GM12864 (cell line): ENCODE measurements at regions not wholly inside any gene's neighbourhood (a gene's known extent, or its start where the extent isn't known, plus 50 kb on each side); places are given as distances from the start of the nearest gene placed in this dataset.
"Not testable (repeated sequence)": the region's sequence is repeated elsewhere in the genome, so short reads cannot be mapped to it uniquely, and the experiment has no call there.

ENCODE experiments used
- DNase-seq: peaks from one replicate; pipeline ENCODE4 v3.0.0-alpha.2; 2011; ENCODE audit warnings: low read depth
- H3K4me3 ChIP-seq: 2 replicates; pipeline ENCODE4 v1.5.1; 2011; ENCODE audit warnings: mild to moderate bottlenecking, low read depth, low read length, control low read depth

DNA sequence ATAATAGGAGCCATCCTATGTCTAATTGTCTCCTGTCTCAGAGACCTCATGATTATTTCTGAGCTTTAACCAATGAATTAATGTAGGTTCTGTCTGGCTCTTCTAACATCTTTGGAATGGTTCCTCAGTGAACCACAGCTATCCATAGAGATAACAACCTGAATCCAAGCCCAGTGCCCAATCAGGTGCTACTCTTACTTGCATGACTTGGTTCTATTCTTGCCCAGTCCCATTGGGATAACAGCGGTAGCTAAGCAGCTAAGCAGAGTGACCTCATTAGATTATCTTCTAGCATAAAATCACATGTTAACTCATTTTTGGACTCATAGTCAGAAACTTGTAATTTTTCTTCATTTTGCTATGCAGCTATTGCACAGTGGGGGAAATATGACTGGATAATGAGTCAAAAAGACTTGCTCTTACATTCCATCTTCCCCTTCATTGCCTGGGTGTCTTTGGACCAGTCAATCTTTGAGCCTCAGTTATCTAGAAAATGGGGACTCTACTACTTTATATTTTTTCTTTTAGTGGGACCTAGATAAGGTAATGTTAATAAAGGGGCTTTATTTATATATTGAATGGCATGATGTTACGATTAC is 309.1 kb upstream of the NOTCH2NLA start:
- DNase-seq, H3K4me3 ChIP-seq: not testable (repeated sequence)

GRCh38 chr1:146536028-146536427 is 307.2 kb upstream of the NOTCH2NLA start:
- not testable (repeated sequence) for DNase-seq, H3K4me3 ChIP-seq

- DNase-seq, H3K4me3 ChIP-seq: not testable (repeated sequence)
Measured at GRCh38 chr1:146535575-146535974, 306.8 kb upstream of the NOTCH2NLA start.

DNA sequence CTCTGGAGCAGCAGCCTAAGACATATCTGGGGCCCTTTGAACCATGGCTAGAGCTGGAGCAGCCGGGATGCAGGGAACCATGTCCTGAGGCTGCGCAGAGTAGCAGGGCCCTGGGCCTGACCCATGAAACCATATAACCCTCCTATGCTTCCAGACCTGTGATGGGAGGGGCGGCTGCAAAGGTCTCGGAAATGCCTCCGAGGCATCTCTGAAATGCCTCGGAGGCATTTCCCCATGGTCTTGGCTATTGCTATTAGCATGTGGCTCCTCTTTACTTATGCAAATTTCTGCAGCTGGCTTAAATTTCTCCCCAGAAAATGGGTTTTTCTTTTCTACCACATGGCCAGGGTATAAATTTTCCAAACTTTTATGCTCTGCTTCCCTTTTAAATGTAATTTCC is 302.1 kb upstream of the NOTCH2NLA start:
- H3K4me3 ChIP-seq, DNase-seq: not testable (repeated sequence)

DNA sequence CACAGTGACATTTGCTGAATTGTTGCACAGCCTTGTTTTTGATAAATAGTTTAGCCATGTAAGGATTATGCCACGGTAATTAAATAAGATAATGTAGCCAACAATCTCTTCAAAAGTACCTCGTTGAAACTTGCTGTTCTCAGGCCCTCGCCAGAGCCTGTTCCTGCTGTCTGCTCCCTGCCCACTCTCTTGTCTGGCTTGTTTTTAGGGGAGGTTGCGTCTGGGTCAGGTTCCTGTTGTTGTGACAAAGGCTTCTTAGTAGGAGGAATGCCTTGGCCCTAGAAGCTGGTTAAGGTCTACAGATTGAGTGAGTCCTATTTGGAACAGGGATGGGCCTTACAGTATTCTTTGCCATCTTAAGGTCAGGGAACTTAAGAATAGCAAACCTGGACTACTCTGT is 294.0 kb upstream of the NOTCH2NLA start:
- not testable (repeated sequence) for H3K4me3 ChIP-seq, DNase-seq

DNA sequence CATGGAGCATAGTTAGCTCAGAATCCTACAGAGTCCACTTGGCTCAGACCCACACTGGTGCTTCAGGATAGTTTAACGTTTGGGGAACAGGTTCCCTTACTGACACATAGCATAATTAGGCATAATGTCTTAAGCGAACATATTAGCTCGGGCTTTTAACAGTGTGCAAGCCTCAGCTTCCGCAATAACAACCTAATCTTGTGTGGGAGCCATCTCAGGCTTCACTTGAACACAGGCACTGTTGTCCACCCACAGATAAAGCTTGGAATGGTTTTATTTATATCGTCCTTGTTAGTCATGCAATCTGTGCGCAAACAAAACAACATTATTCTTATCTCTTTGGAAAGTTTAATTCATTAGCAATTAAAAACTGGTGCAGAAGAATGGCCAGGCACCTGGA is 293.5 kb upstream of the NOTCH2NLA start:
- DNase-seq, H3K4me3 ChIP-seq: not testable (repeated sequence)

DNA sequence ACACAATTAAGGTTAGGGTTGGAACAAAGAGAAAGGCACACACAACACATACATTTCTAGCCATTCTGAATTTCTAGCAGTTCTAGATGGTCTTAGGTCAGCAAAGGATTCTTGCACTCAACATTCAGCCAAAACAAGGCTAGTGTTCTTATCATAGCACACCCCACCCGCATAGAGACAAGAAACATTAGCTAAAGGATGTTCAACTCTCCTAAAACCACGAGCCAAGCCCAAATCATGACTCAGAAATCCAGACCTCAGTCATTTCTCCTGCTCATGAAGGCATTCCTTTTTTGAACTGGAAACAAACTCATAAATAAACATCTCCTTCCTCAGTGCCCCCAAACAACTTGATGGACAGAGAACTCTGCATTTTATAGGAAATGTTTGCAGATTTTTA is 293.0 kb upstream of the NOTCH2NLA start:
- not testable (repeated sequence) for H3K4me3 ChIP-seq, DNase-seq

- H3K4me3 ChIP-seq, DNase-seq: not testable (repeated sequence)
Measured at GRCh38 chr1:146513754-146514153, 284.9 kb upstream of the NOTCH2NLA start.

DNA sequence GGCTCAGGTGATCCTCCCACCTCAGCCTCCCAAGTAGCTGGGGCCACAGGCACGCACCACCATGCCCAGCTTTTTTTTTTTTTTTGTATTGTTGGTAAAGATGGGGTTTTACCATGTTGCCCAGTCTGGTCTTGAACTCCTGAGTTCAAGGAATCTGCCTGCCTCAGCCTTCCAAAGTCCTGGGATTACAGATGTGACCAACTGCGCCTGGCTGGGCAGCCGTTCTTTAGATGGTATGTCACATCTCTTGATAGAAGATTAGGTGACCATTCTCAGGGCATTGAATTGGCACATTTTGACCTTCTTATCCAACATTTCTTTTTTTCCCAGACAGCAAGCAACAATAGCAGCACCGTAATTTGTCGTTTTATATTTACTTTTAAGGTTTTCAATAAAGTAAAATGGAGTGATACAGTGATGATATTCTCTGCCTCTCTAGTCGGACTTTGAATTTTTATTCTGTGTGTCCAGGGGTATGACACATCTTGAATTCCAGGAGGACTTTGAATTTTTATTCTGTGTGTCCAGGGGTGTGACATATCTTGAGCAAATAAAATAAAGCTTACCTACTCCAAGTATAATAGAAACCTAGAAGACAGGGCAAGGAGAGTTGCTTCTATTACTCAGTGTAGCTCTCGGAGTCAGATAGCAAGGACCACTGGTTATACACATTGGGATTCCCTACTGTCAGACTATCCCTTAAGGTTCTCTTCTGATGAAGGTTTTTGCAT is 282.4 kb upstream of the NOTCH2NLA start:
- H3K4me3 ChIP-seq, DNase-seq: not testable (repeated sequence)

GRCh38 chr1:146510248-146510983 is 281.6 kb upstream of the NOTCH2NLA start:
- not testable (repeated sequence) for H3K4me3 ChIP-seq, DNase-seq

GRCh38 chr1:146504121-146504520 is 275.3 kb upstream of the NOTCH2NLA start:
- not testable (repeated sequence) for DNase-seq

DNA sequence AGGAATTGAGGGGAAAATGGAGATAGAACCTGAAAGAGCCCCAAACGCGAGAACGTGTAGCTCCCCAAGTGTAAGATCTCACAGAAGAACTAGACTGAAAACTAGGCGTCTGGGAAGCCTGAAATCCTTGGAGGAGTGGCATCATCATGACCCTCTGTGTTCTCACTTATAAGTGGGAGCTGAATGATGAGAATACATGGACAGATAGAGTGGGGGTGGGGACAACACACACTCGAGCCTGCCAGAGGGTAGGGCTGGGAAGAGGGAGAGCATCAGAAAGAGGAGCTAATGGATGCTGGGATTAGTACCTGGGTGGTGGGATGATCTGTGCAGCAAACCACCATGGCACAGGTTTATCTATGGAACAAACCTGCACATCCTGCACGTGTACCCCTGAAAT is 258.7 kb upstream of the NOTCH2NLA start:
- DNase-seq: not testable (repeated sequence)

More at GRCh38 chr1:146504121-146504520, 275.3 kb upstream of the NOTCH2NLA start:
- H3K4me3 ChIP-seq: not testable (repeated sequence)

DNA sequence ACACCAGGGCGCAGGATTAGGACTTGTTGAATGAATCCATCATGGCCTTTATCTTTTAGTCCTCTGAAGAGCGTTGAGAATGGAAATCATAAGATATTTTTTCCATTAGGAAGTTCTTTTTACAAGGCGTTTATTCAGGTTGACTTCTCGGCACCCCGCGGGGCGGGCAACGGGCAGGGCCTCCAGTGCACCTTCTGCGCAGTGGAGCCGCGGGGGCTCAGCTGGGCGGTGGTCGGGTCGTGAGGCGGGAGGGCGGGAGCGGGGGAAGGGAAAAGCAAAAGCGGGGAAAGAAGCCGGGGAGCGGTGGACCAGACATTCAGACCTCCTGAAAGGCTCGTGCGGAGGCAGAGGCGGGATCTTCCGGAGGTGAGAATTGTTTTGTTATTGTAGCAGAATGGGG is 258.3 kb upstream of the NOTCH2NLA start:
- not testable (repeated sequence) for H3K4me3 ChIP-seq, DNase-seq

More for the DNA sequence above, 258.7 kb upstream of the NOTCH2NLA start:
- H3K4me3 ChIP-seq: not testable (repeated sequence)

DNA sequence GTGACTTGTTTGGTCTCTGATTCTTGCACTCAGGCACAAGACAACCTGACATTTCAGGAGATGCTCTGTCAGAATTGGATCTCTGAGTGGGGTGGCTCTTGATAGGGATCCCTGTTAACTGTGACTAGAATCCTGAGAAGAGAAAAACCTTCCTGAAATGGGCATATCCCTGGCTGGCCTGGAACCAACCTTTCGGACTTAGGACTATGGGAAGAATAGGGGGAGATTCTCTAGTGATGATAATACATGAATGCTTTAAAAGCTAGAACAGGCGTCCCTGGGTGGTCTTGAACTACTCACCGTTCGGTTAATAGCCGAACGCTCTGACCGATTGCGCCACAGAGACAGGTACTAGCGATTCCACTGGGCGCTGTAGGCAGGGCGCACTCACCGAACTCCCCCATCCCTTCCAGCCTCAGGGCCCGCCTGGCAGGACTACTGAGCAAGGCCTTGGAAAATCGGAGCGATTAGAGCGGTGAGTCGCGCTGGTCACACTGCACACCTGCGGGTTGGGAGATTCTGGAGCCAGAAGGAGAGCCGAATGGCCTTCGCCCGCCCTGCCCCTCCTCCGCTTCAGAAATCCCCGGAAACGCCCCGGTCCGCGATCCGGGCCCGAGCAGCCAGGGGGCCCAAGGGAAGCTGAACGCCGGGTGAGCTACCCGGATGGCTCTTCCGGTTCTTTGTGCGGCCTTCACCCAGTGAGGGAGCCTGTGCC is 257.6 kb upstream of the NOTCH2NLA start:
- DNase-seq, H3K4me3 ChIP-seq: not testable (repeated sequence)

DNA sequence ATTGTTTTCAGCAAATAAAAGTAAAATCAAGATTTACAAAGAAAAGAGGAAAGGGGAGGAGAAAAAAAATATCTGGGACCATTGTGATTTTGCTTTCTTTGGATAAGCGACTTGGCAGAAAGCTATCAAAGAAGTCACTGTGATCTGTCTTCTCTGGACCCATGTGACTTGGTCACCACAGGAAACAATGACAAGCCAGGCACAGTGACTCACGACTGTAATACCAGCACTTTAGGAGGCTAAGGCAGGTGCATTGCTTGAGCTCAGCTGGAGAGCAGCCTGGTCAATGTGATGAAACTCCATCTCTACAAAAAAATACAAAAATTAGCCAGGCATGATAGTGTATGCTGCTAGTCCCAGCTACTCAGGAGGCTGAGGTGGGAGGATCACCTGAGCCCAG is 255.4 kb upstream of the NOTCH2NLA start:
- not testable (repeated sequence) for H3K4me3 ChIP-seq, DNase-seq

- DNase-seq, H3K4me3 ChIP-seq: not testable (repeated sequence)
Measured at GRCh38 chr1:146479188-146479587, 250.4 kb upstream of the NOTCH2NLA start.
